ENCODE measurements at regions not wholly inside any gene's neighbourhood (a gene's known extent, or its start where the extent isn't known, plus 50 kb on each side); places are given as distances from the start of the nearest gene placed in this dataset.

DNA sequence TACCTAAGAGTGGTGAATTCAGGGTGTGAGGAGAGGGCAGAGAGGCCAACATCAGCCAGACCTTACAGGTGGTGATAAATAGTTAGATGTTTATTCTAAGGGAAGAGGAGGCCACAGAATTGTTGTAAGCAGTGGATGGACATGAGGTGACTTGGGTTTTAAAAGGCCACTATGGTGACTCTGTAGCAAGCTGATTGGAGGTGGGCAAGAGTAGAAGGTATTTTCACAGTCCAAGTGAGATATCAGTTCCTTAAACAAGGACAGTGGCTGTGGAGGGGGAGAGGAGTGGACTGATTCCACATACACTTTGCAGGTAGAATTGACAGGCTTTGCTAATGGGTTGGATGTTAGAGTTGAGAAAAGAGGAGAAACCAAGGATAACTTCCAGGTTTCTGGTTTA is 60.8 kb upstream of the CLDN14 start:
- TF ChIP-seq, protein P1, sequence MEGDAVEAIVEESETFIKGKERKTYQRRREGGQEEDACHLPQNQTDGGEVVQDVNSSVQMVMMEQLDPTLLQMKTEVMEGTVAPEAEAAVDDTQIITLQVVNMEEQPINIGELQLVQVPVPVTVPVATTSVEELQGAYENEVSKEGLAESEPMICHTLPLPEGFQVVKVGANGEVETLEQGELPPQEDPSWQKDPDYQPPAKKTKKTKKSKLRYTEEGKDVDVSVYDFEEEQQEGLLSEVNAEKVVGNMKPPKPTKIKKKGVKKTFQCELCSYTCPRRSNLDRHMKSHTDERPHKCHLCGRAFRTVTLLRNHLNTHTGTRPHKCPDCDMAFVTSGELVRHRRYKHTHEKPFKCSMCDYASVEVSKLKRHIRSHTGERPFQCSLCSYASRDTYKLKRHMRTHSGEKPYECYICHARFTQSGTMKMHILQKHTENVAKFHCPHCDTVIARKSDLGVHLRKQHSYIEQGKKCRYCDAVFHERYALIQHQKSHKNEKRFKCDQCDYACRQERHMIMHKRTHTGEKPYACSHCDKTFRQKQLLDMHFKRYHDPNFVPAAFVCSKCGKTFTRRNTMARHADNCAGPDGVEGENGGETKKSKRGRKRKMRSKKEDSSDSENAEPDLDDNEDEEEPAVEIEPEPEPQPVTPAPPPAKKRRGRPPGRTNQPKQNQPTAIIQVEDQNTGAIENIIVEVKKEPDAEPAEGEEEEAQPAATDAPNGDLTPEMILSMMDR (IDR thresholded peaks at IDR 0.05): no peak
- H3K4me3 ChIP-seq: no peak overlapping the region
- DNase-seq (ENCODE audit: low spot score): no peak
- H3K27ac ChIP-seq: no peak overlapping the region

DNA sequence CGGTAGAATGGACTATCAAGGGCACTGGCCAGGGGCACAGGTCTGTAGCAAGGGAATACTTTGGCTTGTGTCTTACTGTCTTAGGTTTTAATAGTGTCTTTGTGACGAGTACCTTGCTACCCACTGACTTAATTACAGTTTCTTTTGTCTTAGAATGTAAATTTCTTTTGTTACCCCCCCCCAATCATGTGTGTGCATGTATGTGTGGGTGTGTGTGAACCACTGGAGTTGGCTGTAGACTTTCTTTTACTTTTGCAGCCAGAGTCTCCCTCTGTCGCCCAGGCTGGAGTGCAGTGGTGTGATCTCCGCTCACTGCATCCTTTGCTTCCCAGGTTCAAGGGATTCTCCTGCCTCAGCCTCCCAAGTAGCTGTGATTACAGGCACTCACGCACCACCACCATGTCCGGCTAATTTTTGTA is 61.8 kb upstream of the CLDN14 start:
- no peak overlapping the region for H3K27ac ChIP-seq
- TF ChIP-seq, protein P1 (IDR thresholded peaks at IDR 0.05): no peak
- DNase-seq (ENCODE audit: low spot score): peak; percentile 43
- H3K4me3 ChIP-seq: no peak overlapping the region

DNA sequence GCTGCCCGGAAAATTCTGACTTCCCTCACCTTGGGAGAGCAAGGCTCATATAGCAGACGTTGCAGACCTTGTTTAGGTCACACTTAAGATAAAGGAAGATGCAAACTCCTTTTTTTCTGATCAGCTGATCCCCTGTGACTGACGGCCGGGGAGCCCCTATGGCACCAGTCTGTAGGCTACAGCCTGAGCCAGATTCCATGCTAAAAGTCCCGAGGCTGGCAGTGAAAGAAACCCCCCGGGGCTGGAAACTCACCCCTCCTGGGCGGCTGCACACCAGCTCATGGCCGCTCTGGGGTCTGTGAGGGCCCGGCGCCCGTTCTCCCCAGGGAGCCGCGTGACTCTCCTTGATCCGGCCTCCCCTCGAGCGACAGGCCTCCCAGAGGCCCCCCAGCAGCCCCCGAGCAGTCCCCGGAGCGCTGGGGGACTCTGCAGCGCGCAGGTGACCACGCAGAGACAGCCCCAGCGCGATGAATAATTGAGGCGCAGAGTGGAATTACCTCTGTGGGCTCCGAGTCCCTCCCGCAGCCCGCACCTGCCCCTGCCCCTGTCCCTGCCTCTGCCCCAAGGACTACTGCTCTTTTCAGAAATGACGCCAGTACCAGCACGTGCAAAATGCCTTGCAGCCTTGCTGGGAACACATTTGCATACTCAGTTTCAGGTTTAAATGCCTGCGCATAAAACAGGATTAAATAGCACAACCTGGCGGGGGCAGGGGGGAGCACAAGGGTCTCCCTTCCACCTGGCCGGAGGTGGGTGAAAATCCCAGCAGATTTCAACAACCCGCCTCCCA is 62.6 kb upstream of the CLDN14 start:
- Histone ChIP-seq H3K27ac (no peak overlapping the region), H3K4me3 (no peak overlapping the region)
- peak; percentile 36 for DNase-seq (ENCODE audit: low spot score)
- TF ChIP-seq, protein P1 (IDR thresholded peaks at IDR 0.05): no peak

DNA sequence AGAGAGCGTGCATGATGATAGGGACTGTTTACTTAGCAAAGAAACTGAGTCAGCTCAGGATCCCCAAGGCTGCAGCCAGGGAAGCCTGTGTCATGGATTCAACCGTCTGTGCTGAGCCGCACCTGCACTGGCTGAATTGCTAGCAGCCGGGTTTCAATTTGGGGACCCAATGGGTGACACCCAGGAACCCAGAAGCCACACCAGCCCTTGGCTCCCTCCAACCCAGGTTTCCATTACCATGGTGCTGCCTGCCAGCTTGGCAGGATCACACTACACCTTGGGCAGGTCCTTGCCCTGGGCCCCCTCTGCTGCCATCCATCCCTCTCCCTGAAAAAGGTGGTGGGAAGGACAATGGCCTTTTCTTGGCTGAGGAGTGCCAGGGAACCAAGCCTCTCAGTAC is 64.0 kb upstream of the CLDN14 start:
- TF ChIP-seq, protein P1 (IDR thresholded peaks at IDR 0.05): no peak
- H3K27ac ChIP-seq: no peak overlapping the region
- peak; percentile 49 for DNase-seq (ENCODE audit: low spot score)

DNA sequence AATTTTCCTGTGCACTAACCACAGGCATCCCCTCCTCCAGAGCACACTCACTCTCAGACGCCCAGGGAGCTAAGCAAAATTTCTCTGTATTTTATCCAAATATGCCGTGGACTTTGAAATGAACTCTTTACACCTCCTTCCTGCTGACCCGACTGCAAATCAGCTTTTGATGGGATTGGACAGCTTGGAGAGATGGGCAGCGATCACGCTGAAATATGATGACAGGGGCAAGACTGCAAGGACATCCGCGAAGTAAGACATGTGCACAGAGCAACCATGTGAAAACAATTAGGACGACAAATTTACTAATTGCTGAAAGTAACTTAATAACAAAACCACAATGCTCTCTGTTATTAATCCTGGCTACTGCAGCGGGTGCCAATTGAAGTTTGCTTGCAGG is 64.6 kb upstream of the CLDN14 start:
- TF ChIP-seq, protein P1 (IDR thresholded peaks at IDR 0.05): no peak
- peak; percentile 14 for DNase-seq (ENCODE audit: low spot score)
- Histone ChIP-seq H3K4me3 (no peak overlapping the region), H3K27ac (no peak overlapping the region)

More for the DNA sequence above, 64.0 kb upstream of the CLDN14 start:
- no peak overlapping the region for H3K4me3 ChIP-seq

- peak; percentile 7 for DNase-seq (ENCODE audit: low spot score)
- Histone ChIP-seq H3K27ac (no peak overlapping the region), H3K4me3 (no peak overlapping the region)
- TF ChIP-seq, protein P1 (IDR thresholded peaks at IDR 0.05): no peak
Observed at GRCh38 chr21:36545776-36546511, 66.0 kb upstream of the CLDN14 start.

Data from coronary artery (tissue), 2 donors.